ENCODE measurements at regions not wholly inside any gene's neighbourhood (a gene's known extent, or its start where the extent isn't known, plus 50 kb on each side); places are given as distances from the start of the nearest gene placed in this dataset.
"Not testable (repeated sequence)": the region's sequence is repeated elsewhere in the genome, so short reads cannot be mapped to it uniquely, and the experiment has no call there.

- DNase-seq (ENCODE audit: low read depth): no peak
Observed at GRCh38 chr6:137309078-137309762, 90.0 kb upstream of the IFNGR1 start.

GRCh38 chr6:137307163-137307854, 88.1 kb upstream of the IFNGR1 start:
- DNase-seq (ENCODE audit: low read depth): no peak

GRCh38 chr6:137305691-137306090, 86.5 kb upstream of the IFNGR1 start:
- DNase-seq (ENCODE audit: low read depth): no peak

GRCh38 chr6:137304020-137304780, 85.0 kb upstream of the IFNGR1 start:
- no peak for DNase-seq (ENCODE audit: low read depth)

- no peak for DNase-seq (ENCODE audit: low read depth)
Observed at GRCh38 chr6:137303441-137303840, 84.3 kb upstream of the IFNGR1 start.

- no peak for DNase-seq (ENCODE audit: low read depth)
Observed at GRCh38 chr6:137299681-137300080, 80.5 kb upstream of the IFNGR1 start.

GRCh38 chr6:137297887-137298286, 78.7 kb upstream of the IFNGR1 start:
- no peak for DNase-seq (ENCODE audit: low read depth)

- not testable (repeated sequence) for DNase-seq (ENCODE audit: low read depth)
Observed at GRCh38 chr6:137292326-137292725, 73.1 kb upstream of the IFNGR1 start.

GRCh38 chr6:137291441-137291840, 72.3 kb upstream of the IFNGR1 start:
- no peak for DNase-seq (ENCODE audit: low read depth)

GRCh38 chr6:137290601-137291261, 71.5 kb upstream of the IFNGR1 start:
- DNase-seq (ENCODE audit: low read depth): no peak

GRCh38 chr6:137286916-137287315, 67.7 kb upstream of the IFNGR1 start:
- no peak for DNase-seq (ENCODE audit: low read depth)

GRCh38 chr6:137286368-137286767, 67.2 kb upstream of the IFNGR1 start:
- DNase-seq (ENCODE audit: low read depth): no peak

- no peak for DNase-seq (ENCODE audit: low read depth)
Observed at GRCh38 chr6:137284811-137285110, 65.6 kb upstream of the IFNGR1 start.

GRCh38 chr6:137283940-137284810, 65.0 kb upstream of the IFNGR1 start:
- DNase-seq (ENCODE audit: low read depth): no peak

GRCh38 chr6:137283080-137283479, 63.9 kb upstream of the IFNGR1 start:
- no peak for DNase-seq (ENCODE audit: low read depth)

- no peak for DNase-seq (ENCODE audit: low read depth)
Observed at GRCh38 chr6:137282254-137282653, 63.1 kb upstream of the IFNGR1 start.

GRCh38 chr6:137279279-137279678, 60.1 kb upstream of the IFNGR1 start:
- DNase-seq (ENCODE audit: low read depth): not testable (repeated sequence)

- no peak for DNase-seq (ENCODE audit: low read depth)
Observed at GRCh38 chr6:137277971-137278637, 58.9 kb upstream of the IFNGR1 start.

- no peak for DNase-seq (ENCODE audit: low read depth)
Observed at GRCh38 chr6:137272403-137272802, 53.2 kb upstream of the IFNGR1 start.

GRCh38 chr6:137271245-137272183, 52.3 kb upstream of the IFNGR1 start:
- DNase-seq (ENCODE audit: low read depth): no peak

Data from T-helper 22 cell (primary cell).